Stimulated activated CD4-positive, alpha-beta T cell treated with anti-CD3 and anti-CD28 coated beads, Interleukin-4, amount 100 ng/mL, for 1 hour (primary cell): ENCODE measurements at regions not wholly inside any gene's neighbourhood (a gene's known extent, or its start where the extent isn't known, plus 50 kb on each side); places are given as distances from the start of the nearest gene placed in this dataset.

ENCODE experiments used
- DNase-seq: peaks from one replicate; pipeline ENCODE4 v3.0.0-alpha.2; 2020

DNA sequence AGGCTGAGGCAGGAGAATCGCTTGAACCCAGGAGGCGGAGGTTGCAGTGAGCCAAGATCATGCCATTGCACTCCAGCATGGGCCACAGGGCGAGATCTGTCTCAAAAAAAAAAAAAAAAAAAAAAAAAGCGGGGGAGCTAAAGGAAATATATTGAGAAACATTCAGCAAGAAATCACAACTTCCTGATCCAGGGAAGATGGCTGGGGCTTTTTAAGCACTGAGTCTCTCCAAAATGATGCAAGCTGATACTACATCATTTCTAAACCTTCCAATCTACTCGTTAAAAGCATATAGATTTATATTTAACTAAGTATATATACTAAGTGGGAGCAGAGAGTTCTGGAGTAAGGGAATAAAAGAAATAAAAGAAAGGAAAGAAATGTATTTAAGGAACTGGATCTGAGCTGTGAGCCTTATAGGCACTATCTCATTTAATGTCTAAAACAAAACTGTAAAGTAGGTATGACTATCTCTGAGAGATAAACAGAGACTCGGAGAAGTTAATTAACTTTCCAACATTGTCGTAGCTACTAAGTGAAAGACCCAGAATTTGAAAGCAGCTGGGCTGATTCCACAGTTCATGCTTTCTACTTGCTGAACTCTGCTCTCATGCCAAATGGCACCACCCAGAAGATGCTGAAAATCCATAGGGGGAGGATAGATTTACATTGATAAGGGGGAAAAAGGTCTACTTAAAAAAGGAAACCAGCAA is 215.0 kb upstream of the MARCKS start:
- no peak for DNase-seq

DNA sequence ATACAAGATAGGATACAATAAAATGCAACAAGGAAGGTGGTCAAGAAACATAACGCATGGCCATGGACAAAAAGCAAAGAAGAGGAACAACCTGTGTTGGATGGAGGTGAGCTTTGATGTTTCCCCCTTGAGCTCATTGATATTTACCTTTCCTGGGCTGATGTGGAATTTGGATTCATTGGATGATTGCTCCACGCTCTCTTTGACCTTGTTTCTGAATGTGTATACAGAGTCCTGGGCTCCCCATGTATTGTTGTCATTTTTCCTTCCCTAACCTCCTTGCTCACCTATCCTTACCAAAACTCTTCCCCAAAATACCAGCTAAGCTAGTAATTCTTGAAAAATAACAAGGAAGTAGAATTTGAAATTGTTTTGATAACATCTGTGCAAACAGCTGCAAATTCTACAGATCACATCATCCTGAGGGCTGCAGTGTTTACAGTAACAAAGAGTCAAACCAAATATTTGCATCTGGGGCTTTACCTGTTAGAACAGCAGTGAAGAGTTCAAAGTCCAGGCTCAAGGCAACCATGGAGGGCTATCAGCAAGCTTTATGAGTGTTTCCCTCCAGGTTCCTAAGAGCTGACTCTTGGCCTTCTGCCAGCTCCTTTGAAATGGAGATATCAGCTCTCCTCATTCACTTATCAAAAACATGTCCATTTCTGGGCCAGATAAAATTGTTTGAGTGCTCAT is 214.3 kb upstream of the MARCKS start:
- DNase-seq, result no peak

DNA sequence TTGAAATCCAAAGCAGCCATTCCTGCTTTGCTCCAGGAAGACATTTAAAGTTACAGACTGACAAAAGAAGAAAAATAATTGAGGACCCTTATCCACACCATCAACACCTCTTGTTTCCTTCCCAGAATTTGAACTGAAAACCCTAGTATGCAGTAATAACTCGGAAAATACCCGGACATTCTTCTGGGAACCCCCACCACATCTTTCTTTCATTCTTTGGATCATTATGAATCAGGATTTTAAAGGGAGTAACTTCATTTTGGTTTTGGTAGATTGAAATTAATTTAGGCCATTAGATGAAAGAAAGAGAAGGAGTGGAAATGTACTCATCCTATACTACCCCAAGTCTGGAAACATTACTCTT is 213.8 kb upstream of the MARCKS start:
- DNase-seq, result no peak

DNA sequence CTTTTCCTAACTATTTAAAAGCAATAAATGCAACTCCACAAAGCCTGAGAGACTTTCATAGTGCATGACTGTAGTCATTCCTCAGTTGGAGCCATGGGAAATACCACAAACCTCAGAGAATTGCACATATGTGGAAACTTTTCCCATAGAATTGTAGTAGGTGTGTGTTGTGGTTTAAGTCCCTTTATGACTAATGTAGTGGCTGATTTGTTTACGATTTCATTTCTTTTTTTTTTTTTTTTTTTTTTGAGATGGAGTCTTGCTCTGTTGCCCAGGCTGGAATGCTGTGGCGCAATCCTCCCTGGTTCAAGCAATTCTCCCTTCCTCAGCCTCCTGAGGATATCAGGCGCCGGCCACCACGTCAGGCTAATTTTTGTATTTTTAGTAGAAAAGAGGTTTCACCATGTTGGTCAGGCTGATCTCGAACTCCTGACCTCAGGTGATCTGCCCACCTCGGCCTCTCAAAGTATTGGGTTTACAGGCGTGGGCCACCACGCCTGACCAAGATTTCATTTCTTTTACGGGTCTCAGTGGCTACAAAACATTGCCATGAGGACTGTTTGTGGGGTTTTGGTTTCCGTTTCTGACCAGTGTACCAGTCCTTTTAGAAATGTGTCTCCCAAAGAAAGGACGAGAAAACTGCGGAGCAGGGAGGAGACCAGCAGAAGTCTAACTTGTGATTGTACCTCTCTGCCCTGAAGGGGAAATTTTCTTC is 212.1 kb upstream of the MARCKS start:
- DNase-seq, result no peak

DNA sequence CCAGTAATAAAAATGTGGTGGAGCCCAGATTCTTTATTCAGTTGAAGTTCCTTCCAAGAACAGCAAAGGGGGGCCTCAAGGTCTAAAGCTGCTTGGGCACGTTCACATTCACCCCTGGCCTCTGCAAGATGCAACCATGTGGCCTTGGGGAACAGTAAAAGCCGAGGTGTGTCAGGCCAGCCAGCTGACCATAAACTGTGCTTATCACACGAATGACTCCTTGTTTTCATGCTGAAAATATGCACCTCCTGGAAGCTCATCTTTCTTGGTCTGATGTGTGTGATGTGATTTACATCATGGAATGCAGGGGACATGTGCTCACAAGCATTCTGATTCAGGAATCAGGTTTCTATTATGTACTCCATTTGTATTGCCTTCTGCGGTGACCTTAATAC is 211.6 kb upstream of the MARCKS start:
- no peak for DNase-seq

DNA sequence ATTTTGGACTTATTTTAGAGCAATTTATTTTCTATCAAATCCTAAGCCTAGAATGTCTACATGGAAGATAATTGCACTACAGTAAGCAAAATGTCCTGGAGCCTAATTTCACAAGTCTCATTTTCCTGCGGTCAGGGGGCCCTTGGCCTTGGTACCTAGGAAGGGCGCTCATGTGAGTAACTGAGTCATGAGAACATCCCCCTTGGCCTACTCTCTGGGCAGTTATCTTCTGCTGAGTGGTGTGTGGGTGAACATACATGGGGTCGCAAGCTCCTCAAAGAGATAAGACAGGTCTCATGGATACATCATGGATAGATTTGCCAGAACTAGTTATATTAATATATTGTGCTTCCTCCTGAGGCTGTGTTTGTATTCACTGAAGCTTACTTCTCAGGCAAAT is 211.2 kb upstream of the MARCKS start:
- DNase-seq, result no peak

DNA sequence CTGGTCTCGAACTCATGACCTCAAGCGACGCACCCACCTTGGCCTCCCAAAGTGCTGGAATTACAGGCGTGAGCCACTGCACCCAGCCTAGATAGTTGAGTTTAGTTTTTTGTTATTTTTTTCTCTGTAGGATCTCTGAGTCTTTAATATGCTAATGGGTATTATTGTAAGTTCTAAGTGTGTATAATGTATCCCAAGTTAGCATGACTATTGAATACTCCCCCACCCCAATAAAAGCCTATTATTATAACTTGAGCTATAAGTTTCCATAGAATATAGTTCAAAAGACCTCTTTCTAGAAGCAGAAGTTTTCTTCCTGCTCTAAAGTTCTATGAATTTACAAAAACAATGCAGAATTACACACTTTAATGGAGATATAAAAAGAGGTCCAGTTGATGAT is 210.4 kb upstream of the MARCKS start:
- no peak for DNase-seq

DNA sequence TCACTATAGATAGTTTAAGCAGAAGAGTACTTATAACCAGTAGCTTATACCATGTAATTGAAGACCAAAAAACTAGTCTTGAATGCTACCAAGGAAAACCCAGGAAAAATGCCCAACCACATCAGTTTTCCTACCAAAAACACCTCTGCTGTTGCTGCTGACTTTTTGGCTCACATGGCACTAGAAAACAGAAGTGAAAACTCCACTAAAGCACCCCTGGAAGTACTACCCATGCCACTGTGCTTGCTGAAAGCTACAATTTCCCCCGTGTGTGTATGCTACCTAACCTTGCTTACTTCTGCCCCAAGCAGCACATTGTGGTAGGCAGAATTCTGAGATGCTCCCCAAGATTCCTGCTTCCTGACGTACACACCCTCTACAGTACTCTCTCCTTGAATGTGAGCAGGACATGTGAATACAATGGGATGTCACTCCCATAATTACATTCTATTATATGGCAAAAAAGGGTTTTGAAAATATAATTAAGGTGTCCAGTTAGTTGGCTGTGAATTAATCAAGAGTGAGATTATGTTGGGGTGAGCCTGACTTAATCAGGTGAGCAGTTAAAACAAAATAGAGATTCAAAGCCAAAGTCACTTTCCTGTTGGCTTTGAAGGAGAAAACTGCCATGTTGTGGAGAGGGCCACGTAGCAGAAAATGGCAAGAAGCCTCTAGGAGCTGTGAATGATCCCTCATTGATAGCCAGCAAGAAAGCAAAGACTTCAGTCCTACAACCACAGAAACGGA is 209.8 kb upstream of the MARCKS start:
- no peak for DNase-seq

DNA sequence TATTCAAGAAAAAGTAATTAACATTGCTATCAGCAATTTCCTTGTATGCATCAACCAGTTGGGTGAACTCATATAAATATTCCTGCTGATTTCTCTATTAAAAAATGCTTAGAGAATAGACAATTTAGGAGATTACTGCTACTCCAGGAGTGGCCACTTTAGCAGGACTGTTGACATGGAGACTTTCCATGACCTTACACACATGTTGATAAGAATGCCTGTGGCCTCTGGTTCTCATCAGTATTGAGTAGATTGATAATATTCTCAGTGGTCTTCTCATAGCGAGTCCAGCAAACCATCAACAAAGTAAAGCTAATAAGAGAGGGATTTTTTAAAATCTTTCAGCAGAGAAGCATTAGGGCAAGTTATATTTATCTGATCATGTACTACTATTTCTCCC is 208.4 kb upstream of the MARCKS start:
- no peak for DNase-seq

DNA sequence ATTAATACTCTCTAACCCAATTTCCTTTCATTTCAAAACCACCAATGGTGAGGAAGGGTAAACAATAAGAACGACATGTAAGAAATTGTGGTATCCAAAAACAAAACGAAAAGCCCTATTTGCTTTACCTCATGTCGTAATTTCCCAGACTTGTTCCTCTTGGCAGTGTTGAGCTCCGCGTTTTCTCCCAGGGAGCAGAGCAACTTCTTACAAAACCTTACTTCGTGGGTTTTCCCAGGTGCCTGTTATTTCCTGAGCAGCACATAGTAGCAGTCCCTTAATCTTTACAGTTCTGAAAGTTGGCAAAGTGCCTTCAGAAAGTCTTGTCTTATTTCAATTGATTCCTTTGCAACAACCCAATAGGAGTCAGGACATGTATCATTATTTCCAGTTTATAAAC is 207.9 kb upstream of the MARCKS start:
- no peak for DNase-seq

DNA sequence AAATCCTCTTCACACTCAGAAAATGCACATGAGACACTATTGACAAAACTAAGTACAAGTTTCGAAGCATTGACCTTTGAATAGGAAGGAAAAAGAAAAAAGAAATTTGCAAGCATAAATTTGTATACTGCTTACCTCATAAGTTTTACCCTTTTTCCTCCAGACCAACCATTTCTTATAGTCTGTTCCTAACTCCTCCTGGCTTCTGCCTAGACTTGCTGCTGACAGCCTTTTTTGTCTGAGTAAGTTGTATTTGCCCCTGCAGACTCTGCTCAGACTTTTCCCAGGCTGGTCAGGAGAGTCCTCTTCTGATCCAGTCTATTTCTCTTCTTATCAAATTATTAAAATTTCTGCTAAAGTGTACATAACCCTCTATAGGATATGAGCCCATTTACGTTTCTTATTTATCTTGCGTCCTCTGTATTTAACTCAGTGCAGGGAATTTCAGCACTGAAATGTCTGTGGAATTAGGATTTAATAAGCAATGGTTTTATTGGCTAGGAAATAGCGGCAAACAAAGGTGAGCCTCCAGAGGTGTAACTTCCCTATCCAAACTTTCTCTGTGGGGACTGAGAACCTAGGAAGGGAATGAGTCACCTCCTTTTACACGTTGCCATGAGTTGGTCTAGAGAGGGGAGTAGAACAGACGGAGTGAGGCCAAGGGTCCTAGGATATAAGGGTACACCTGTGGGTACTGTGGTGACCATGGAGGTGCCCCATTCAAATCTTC is 207.1 kb upstream of the MARCKS start:
- DNase-seq, result no peak

DNA sequence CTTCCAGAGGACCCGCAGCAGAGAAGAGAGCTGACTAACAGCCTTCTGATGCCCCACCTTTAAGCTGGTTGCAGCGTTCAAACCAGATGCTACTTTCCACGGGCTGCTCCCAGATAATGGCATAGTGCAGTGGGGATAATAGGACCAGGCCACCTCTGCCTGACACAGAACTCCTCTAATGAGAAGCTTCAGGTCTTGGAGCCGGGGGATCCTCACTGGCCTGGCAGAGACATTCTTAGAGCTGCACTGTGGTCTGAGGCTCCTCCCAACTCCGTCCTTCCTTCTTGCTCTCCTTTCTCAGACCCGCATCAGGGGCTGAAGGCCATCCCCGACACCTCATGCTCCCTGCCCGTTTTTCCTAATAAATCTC is 206.6 kb upstream of the MARCKS start:
- DNase-seq, result no peak

DNA sequence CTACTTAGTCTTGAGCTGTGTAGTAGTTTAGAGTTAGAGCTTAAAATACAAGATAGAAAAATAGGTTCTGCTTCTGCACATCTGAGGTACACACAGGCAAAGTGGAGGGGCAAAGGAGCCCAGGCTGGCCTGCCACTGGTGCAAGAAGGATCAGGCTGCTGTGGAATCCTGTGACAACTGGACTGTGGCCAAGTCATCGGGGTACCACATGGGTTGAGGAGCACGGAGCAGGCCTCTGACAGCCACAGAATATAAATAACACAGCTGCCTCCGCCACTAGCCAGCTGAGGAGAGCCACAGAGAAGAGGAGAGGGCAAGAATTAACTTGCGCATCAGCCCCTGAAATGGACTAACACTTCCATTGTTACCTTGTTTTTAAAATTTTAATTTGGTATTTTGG is 206.0 kb upstream of the MARCKS start:
- no peak for DNase-seq

DNA sequence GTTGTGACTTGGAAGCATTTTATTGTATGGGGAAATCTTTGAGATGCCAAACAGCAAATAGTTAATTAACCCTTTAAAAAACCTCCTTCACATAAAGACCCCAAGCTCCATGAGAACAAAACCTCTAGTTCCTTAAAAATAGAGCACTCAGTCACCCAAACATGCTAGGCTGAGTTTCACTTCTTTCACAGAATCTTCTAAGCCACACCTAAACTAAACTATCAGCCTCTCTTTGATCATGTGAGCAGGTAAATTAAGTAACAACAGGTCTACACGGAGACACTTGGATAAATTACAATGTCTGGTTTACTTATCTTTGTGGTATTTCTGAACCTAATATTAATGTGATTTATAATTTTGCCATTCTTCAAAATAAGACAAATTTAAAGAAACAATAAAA is 205.2 kb upstream of the MARCKS start:
- DNase-seq, result no peak

DNA sequence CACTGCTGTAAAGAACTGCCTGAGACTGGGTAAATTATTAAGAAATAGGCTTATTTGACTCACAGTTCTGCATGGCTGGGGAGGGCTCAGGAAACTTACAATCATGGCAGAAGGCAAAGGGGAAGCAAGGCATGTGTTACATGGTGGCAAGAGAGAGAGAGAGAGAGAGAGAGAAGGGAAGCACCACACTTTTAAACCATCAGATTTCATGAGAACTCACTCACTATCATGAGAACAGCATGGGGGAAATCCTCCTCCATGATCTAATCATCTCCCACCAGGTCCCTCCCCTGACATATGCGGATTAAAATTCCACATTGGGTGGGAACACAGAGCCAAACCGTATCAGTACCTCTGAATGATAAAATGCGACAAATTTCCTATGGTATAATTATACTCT is 203.9 kb upstream of the MARCKS start:
- no peak for DNase-seq

DNA sequence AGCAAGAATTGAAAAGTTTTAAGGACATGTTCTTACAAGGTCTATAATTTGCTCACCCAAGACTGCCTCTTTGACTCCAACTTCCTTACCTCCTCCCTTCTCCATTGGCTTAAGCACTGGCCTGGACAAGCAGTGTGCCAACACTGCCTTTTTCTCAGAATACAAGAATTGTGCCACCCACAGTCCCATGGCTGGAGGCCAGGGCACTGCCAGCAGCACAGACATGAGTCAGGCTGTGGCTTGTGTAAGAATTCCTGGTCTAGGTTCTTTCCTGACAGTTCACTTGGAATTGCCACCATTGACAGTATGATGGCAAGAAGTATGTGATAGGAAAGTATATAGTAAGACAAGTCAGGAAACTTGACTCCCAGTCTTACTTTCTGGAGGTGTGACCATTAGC is 202.7 kb upstream of the MARCKS start:
- no peak for DNase-seq

DNA sequence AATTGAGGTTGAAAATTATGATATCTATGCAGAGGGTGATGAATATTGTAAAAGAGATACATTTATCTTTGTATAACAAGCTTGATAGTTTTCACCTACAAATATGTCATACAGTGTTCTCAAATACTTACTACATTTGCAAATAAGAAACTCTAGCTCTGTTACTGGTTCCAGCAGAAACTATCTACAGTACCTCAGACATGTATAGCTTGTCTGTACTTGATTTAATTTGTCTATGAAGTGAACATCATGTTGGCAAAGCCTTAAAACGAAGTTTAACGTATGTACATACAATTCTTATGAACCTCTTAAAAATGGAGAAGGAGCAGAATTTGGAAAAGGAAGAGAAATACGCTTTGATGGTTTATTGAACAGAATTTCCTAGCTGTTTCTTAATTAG is 201.4 kb upstream of the MARCKS start:
- no peak for DNase-seq

DNA sequence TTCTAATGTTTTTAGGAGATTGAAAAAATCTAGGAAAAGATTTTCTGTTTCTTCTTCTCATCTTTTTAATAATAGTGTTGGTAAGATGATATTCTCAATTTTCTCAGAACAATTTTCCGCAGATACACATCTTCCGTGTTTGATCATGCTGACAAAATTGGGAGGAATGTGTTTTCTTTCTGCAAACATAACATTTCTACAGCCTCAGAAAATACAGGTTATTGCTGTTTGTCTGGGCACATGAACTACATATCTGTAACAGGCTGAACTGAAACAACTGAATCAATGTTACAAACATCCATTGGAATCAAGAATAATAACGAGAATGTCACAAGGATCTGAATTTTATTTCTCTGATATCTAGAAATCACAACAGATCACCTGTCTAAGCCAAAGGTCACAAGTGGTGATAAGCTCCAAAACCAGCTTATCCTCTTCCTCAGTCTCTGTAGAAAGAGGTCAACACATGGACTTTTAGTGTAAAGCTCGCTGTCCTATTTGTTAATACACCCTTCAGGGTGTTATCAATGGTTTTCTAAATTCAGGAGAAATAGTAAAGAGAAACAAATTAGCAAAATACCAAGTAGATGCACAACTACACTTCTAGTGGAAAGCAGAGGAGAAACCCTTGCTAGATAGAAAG is 197.3 kb upstream of the MARCKS start:
- no peak for DNase-seq

DNA sequence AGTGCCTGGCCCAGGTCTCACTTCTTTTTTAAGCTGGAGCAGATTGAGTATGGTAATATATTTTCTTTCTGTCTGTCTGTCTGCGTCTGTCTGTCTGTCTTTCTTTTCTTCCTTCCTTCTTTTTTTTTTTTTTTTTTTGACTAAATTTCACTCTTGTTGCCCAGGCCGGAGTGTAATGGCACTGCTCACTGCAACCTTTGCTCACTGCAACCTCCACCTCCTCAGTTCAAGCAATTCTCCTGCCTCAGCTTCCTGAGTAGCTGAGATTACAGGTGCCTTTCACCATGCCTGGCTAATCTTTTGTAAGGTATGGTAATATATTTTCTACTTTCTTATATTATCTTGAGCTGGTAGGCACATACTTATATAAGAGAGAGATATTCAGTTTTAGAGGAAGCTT is 196.3 kb upstream of the MARCKS start:
- no peak for DNase-seq

DNA sequence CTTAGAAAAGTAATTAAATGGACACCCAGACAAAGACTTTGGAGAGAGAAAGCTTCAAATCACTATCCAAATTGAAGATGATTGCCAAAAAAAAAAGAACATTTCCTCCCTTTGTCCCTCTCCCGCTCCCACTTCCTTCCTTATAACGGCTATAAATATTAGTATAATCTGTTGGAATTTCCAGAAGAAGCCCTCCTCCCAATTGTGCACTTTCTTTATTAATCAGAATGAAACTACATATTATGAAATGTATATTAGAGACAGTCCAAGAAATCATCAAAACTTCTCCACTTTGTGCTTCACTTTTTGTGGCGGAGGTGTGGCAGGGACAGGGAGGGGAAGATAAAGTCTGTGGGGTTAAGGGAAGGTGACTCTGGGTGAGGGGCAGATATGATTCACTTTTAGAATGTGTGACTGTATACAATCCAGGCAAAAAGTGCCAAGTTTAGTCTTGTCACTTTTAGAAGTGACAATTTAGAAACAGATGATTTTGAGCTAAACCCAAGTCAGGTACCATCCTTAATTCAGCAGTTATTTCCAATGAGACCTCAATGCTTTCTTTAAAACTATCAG is 195.0 kb upstream of the MARCKS start:
- no peak for DNase-seq

DNA sequence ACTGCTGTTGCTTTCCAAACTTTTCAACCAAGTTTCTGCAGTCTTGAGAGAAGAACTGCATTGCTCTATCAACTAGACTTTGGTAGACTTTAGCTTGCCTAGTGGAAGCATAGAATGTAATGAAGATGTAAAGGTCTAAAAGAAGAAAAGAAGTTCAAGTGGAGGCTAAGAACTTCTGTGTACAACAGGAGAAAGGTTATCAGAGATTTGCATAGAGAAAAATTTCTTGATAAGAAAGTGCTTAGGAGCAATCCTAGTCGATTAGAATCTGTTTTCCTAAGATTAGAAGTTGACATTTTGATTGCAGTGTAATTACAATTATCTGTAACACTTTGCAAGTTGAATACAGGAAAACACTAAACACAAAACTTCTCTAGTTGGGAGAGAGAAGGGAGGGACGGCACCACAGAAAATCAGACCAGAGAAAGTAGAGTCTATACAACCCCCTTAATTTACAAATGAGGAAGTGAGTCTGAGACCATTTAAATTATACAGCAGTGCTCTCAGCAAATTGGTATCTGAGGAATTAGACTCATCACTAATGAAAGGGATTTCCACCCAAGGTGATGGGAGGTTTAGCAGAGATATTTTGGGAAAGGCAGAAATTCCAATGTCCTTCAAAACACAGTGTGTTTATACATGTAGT is 194.3 kb upstream of the MARCKS start:
- DNase-seq, result no peak

DNA sequence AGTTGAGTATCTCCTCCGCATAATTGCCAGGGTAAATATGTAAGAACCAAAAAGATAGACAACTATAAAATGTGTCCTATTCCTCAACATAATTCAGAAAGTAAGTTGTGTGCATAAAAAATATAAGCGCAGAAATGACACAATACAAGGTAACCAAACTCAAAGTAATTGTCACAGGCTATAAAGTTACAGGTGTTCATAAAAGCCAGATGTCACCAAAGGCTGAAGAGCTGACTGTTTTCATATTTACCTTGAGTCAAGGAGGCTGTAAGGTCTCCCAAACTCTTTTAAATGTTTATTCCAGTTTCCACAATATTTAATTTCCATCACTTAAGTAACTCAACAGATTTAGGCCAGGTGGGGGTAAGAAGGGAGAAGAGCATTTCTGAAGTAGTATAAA is 192.2 kb upstream of the MARCKS start:
- no peak for DNase-seq
